ENCODE measurements at regions not wholly inside any gene's neighbourhood (a gene's known extent, or its start where the extent isn't known, plus 50 kb on each side); places are given as distances from the start of the nearest gene placed in this dataset.

- Histone ChIP-seq H3K27ac (replicated peaks) (no peak overlapping the region), H3K9me3 (replicated peaks) (no peaks in the 10 kb centered on the region), H3K4me1 (no peaks in the 10 kb centered on the region), H3K4me3 (no peak overlapping the region), H3K36me3 (no peaks in the 10 kb centered on the region), H3K27me3 (ENCODE audit: low read depth) (no peaks in the 10 kb centered on the region)
- no peak for DNase-seq
- intact Hi-C loops (cut with micrococcal nuclease): no loop called here
- no peak for TF ChIP-seq CTCF (IDR thresholded peaks at IDR 0.05; ENCODE audit: borderline replicate concordance)
Observed at GRCh38 chr20:57792386-57793080, 82.7 kb upstream of the PMEPA1 start.

- no peak for TF ChIP-seq CTCF (IDR thresholded peaks at IDR 0.05; ENCODE audit: borderline replicate concordance)
- Histone ChIP-seq H3K4me3 (no peak overlapping the region), H3K27ac (replicated peaks) (no peak overlapping the region), H3K4me1 (no peaks in the 10 kb centered on the region), H3K27me3 (ENCODE audit: low read depth) (no peaks in the 10 kb centered on the region), H3K9me3 (replicated peaks) (no peaks in the 10 kb centered on the region), H3K36me3 (no peaks in the 10 kb centered on the region)
- intact Hi-C loops (cut with micrococcal nuclease): no loop called here
- no peak for DNase-seq
Observed at GRCh38 chr20:57791966-57792365, 82.2 kb upstream of the PMEPA1 start.

DNA sequence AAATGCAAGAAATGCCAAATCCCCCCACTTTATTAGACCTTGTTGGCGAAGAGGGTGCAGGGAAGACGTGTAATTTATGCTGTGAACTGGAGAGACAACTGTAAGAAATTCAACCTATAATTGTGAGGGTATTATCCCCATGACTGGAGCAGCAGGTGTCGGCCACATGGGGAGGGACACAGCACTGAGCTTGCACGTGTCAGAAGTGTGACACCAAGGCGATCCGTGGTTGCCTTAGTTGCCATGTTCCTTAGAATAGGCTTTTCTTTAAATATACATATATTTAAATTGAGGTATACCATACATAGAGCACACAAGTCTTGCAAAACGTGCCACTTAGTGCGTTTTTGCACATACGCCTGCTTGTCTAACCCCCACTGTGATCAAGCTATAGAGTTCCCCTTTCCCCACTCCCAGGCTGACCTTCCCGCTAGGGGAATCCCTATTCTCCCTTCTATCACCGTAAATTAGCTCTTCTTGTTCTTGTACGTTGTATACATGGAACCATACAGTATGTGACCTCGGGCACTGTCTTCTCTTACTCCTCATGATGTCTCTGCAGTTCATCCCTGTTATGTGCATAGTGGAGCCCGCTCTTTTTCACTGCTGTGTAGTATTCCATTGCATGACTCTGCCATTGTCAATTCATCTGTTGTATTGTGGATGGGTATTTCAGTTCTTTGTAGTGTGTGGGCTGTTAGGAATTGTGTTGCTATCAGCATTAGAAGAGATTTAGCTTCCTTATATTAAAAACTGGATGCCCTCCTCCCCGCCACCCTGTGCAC lies 81.6 kb upstream of the PMEPA1 start:
- no peaks in the 10 kb centered on the region for H3K9me3 ChIP-seq (replicated peaks)
- no peak for TF ChIP-seq CTCF (IDR thresholded peaks at IDR 0.05; ENCODE audit: borderline replicate concordance)
- H3K36me3 ChIP-seq: no peaks in the 10 kb centered on the region
- H3K4me1 ChIP-seq: no peaks in the 10 kb centered on the region
- H3K4me3 ChIP-seq: no peak overlapping the region
- H3K27me3 ChIP-seq (ENCODE audit: low read depth): no peaks in the 10 kb centered on the region
- no peak for DNase-seq
- intact Hi-C loops (cut with micrococcal nuclease): no loop called here
- no peak overlapping the region for H3K27ac ChIP-seq (replicated peaks)

GRCh38 chr20:57790176-57790575 lies 80.4 kb upstream of the PMEPA1 start:
- no peak for TF ChIP-seq CTCF (IDR thresholded peaks at IDR 0.05; ENCODE audit: borderline replicate concordance)
- Histone ChIP-seq H3K4me1 (no peaks in the 10 kb centered on the region), H3K27me3 (ENCODE audit: low read depth) (no peaks in the 10 kb centered on the region), H3K36me3 (no peaks in the 10 kb centered on the region), H3K4me3 (no peak overlapping the region), H3K27ac (replicated peaks) (no peak overlapping the region), H3K9me3 (replicated peaks) (no peaks in the 10 kb centered on the region)
- intact Hi-C loops (cut with micrococcal nuclease): no loop called here
- DNase-seq: no peak

DNA sequence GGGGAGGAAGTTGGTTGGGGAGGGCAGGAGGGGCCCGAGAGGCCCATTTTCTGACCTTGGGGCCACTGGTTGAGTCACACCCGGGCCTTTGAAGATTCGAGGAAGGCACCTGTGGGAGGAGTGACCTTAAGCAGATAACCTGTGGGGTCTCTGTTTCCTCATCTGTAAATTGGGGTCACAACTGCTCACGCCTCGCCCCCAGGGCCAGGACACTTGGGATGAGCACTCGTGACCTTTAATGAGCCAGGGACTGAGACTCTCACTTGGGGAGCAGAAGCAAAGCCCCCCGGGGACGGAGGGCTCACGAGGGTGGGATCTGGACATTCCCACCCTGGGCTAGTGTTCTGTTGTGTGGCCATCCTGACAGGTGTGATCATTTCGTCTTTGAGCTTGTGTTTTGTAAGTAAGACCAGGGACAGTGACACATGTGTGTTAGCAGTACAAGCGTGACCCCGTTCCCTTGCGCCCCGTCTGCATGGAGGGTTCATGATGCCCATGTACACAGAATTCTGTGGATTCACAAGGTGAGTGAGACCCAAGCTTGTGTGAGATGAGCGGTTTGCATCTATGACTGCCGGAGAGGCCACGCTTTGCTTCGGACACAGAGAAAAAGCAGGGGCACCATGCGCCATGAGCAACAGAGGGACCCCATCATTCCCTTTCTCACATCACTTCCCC lies 79.3 kb upstream of the PMEPA1 start:
- DNase-seq: no peak
- H3K27ac ChIP-seq (replicated peaks): no peak overlapping the region
- intact Hi-C loops (cut with micrococcal nuclease): no loop called here
- H3K36me3 ChIP-seq: no peaks in the 10 kb centered on the region
- H3K27me3 ChIP-seq (ENCODE audit: low read depth): no peaks in the 10 kb centered on the region
- no peak for TF ChIP-seq CTCF (IDR thresholded peaks at IDR 0.05; ENCODE audit: borderline replicate concordance)
- no peaks in the 10 kb centered on the region for H3K4me1 ChIP-seq
- no peak overlapping the region for H3K4me3 ChIP-seq
- no peaks in the 10 kb centered on the region for H3K9me3 ChIP-seq (replicated peaks)

Measured in left ventricle myocardium inferior (tissue), 1 donor.